GM19395 (cell line): ENCODE measurements at regions not wholly inside any gene's neighbourhood (a gene's known extent, or its start where the extent isn't known, plus 50 kb on each side); places are given as distances from the start of the nearest gene placed in this dataset.

Experiments used
- ATAC-seq: cut with Tn5 transposase; IDR thresholded peaks from one replicate; pipeline ENCODE4 v1.9.1; 2021; ENCODE audit warnings: mild to moderate bottlenecking, moderate library complexity; ENCODE audit not compliant: unreplicated experiment

DNA sequence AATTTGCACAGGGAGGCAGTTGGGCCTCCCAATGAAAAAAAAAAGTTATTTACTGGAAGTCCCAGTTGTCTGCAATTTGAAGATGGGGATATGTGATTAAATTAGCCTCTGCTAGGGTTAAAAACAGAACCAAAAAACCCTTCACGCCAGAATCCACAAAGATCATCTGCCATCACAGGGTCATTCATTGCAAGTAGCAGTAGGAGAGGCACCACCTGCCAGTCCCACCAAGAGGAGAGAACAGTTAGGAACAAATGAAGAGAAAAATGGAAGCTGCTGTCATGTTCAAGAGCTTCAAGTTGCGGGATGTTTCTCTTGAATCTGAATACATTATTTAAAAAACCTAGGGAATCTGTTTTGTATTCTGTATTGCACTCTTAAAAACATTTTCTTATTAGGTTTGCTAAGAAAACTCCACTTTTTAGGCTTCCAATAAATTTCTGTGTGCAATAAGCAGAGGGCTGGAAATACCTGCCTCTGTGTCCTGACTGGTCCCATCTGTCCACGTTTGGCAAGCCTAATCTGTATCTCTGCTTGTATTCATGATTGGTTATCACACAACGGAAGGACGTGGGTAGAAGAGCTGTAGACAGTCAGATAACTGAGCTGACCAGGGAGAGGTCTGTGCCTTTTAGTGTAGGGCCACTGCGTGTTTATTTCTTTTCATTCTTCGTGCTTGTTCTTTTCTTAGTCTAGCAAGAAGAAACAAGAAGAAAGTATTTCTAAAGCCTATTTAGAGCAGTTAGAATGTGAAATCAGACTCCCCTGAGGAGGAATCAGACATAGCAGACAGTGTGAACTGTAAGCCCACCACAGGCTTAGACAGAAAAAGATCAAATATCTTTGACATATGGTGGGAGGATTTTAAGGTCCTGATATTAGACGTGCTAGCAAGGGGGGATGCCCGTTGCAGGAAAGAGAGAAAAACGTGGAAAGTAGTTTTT is 630.6 kb upstream of the SEMA6A start:
- ATAC-seq = no peak

- no peak for ATAC-seq
Observed at GRCh38 chr5:117204404-117204803, 629.8 kb upstream of the SEMA6A start.

GRCh38 chr5:117203584-117203983 is 629.0 kb upstream of the SEMA6A start:
- ATAC-seq = no peak

DNA sequence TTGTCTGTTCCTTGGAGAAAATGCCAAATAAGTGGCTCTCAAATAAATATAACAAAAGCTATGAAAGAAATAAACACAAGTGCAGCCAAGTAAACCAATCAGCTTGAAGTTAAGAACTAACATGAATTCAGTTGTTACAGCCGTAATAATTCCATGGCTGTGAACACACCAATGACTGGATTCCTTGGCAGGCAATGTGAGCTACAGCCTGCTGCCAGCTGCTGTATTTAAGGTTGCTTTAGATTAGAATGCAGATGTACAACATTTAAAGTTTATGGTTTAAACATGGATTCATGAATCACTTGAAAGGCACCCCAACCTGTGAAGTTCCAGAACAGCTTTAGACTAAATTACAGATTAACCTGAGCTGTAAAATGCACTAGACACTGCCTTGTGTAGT is 626.4 kb upstream of the SEMA6A start:
- no peak for ATAC-seq

DNA sequence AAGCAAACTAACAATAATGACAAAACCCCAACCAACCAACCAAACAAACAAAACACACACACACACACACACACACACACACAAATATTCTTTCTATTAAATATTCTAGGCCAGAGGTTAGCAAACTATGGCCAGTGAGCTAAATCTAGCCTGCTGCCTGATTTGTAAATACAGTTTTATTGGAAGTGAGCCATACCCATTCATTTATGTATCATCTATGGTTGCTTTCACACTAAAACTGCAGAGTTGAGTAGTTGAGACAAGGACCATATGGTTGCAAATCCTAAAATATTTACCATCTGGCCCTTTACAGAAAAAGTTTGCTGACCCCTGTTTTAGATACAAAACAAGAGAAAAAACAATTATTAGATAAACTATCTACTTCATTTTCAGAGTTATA is 620.5 kb upstream of the SEMA6A start:
- no peak for ATAC-seq

GRCh38 chr5:117191251-117191650 is 616.6 kb upstream of the SEMA6A start:
- ATAC-seq = no peak

- no peak for ATAC-seq
Observed at GRCh38 chr5:117189784-117190183, 615.2 kb upstream of the SEMA6A start.

- no peak for ATAC-seq
Observed at GRCh38 chr5:117188211-117188610, 613.6 kb upstream of the SEMA6A start.

DNA sequence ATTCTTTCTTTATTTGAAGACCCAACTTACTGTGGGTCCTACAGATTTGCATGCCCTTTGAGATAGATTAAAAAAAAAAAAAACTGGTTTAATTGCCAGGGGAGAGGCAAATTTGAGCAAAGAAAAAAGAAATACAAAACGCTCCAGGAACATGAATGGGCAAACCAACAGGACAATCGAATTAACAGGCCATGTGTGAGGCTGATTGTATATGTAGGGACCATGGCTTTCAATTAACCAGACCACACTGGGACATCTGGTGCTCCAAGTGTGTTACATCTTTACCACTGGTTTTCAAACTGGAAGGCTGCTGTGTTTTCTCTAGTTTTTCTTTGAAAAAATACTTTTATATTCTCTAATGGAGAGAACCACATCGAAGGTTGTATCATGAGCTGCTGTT is 612.1 kb upstream of the SEMA6A start:
- no peak for ATAC-seq

DNA sequence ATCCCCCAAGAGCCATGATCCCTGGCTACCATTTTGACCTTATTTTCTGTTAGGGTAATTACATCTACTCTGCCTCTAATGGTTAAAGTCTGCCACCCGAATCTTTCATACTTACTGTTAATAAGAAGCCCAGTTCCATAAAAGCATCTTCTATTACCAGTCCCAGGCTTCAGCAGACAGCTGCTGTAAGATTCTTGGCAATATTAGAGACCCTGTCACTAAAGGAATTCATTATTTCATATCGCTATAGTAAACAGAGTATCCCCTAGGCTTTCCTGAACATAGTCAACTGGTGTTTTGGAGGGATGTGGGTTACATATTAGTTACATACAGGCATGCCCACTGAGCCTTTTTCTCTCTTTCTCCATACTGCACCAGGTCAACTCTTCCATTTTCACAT is 608.7 kb upstream of the SEMA6A start:
- ATAC-seq = no peak

GRCh38 chr5:117182104-117182503 is 607.5 kb upstream of the SEMA6A start:
- ATAC-seq = no peak

- no peak for ATAC-seq
Observed at GRCh38 chr5:117177302-117177701, 602.7 kb upstream of the SEMA6A start.

DNA sequence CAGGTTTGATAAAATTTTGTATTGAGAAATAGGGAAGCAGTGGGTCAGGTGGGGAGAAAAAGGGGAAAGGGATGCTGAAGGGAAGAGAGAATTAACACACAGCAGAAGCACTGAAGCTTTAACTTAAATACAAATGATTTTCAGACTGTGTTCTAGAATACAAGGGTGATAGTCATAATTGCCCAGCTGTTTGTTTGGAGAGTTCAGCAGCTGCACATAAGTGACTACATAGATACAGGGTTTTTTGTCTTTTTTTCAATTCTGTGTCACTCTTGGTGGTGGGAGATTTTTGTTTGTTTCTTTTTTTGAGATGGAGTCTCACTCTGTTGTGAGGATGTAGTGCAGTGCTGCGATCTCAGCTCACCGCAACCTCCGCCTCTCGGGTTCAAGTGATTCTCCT is 590.4 kb upstream of the SEMA6A start:
- ATAC-seq = no peak

DNA sequence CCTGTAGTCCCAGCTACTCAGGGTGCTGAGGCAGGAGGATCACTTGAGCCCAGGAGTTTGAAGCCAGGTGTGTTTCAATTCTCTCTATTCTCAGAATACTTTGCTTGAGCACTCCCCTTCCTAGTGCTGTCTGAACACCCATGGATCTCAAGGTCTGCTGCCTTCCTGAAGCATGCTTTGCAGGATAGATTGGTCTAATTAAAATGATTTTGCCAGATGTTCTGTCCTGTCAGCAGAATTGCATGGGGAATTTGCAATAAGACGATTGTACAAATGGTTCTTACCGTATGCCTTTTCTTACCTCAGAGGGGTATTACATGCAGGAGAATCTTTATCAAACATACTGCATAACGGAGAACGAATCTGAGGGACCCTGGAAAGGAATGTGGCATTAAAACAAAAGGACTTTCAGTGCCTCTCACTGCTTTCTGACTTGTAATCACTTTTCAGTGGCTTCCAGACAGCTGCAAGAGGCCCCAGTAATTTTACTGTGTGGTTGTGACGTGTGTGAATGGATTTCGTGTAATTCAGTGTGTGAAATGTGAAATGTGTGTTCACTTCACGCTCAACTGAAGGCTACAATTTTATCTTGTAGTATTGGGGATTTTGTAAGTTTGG is 587.2 kb upstream of the SEMA6A start:
- no peak for ATAC-seq

- ATAC-seq = no peak
Observed at GRCh38 chr5:117160391-117160790, 585.8 kb upstream of the SEMA6A start.

- ATAC-seq = no peak
Observed at GRCh38 chr5:117149312-117149711, 574.7 kb upstream of the SEMA6A start.

DNA sequence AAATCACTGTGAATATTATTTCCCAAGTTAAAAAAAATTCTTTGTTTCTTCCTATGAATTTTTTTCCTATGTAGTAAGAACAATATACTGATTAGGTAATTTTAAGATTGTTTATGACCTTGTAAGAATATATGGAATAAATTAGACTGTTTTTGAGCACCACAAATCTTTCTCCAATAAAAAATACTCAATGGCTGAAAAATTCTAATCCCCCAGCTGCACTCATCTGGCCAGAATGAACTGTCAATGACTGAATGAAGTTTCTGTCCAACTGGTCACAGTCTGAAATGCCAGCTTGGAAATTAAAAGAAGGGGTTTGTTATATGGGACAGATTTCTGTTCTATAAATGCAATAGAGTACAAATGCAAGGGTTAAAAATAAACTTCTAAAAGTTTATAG is 569.5 kb upstream of the SEMA6A start:
- no peak for ATAC-seq

DNA sequence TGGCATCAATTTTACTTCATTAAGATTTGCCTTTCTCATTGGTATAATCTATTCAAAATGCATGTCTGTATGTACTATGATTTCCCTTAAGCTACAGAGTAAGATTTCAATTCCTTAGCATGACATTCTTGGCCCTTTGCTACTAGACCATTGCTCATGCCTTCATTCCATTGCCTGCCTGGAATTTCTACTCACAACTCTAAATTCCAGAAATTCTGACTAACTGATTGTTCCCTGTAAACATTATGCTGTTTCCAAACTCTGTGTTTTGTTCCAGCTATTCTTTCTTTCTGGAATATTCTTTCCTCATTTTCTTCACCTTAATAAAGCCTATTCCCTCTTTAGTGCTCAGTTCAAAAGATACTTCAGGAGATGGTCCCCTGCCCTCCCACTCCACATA is 568.8 kb upstream of the SEMA6A start:
- ATAC-seq = no peak

- no peak for ATAC-seq
Observed at GRCh38 chr5:117138523-117138922, 563.9 kb upstream of the SEMA6A start.

DNA sequence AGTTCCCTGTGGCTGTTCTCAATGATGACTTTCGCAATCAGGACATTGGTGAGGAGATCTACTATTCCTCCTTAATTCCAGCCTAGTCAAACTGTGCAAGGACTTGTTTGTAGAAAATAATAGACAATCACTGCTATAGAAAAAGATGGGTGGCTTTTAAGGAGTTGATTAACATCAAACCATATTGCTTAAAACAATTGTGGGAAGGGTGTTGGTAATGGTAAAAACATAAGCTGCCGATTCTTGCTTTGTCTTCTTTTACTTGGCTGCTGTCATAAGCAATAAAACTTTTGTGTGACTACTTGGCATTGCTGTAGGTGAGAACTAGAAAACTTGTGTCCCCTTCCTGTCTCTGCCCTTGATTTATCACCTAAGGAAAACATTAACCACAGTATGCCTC is 561.2 kb upstream of the SEMA6A start:
- no peak for ATAC-seq

DNA sequence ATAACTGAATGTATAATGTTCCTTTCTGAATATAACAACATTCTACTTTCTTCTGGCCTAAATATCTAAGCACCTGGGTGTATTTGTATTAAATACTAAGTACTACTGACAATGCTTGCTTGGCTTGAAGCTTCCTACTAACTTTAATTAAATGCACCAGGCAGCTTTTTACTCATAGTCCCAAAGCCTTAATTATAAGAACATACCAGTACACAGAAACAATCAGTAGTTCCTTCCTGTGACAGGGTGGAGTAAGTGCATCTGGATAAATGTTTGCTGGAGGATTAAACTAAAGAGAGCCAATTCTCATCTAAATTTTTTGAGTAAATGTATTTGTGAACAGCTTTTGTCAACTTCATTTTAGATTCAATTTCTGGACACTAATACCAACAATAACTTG is 558.6 kb upstream of the SEMA6A start:
- ATAC-seq = no peak

- ATAC-seq = no peak
Observed at GRCh38 chr5:117131876-117132275, 557.3 kb upstream of the SEMA6A start.
